GM10266 (cell line): ENCODE measurements at regions not wholly inside any gene's neighbourhood (a gene's known extent, or its start where the extent isn't known, plus 50 kb on each side); places are given as distances from the start of the nearest gene placed in this dataset.

ENCODE experiments used
- DNase-seq: peaks from one replicate; pipeline ENCODE4 v3.0.0; 2012; ENCODE audit errors: extremely low spot score
- CTCF ChIP-seq: IDR thresholded peaks from 2 replicates; pipeline ENCODE4 v1.5.1; 2012; ENCODE audit warnings: mild to moderate bottlenecking, low read depth; ENCODE audit not compliant: control insufficient read depth, insufficient read depth; ENCODE audit errors: missing control alignments

- no peak for DNase-seq
- no peak for TF ChIP-seq CTCF
Observed at GRCh38 chr10:128587689-128588088, 461.5 kb upstream of the MKI67 start.

DNA sequence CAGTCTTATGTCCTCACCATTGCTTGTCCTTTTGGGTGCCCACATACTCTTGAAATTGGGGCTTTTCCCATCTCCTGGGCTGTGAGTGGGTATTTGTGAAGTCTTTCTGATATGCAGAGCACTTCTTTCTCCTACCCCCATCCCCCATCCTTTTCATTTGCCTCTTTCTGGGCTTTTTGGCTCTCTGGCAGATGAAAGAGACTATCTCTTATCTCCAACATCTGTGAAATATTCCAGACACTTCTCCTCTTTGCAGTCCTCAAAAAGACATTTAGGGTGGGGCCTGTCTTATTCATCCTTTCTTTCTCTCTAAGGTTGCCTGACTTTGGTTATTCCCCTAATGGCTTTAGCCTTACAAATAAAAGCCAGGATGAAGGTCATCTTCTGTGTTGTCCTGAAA, 462.2 kb upstream of the MKI67 start:
- TF ChIP-seq CTCF = no peak
- no peak for DNase-seq

DNA sequence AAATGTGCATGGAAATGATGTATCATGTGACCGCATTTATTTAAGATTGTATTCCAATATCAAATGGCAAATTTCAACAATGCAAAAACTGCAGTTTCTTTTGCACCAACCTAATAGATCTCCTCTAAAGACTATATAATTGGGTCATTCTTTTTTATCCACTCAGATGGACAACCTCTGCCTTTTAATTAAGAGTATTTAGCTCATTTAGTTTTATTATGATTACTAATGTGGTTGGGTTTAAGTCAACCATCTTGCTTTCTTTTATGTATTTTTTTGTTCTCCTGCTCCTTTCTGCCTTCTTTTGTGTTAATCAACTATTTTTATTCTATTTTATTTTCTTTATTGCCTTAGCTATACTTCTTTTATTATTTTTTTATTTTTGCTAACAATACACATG, 468.5 kb upstream of the MKI67 start:
- no peak for DNase-seq
- TF ChIP-seq CTCF = no peak

GRCh38 chr10:128596906-128597305, 470.7 kb upstream of the MKI67 start:
- no peak for TF ChIP-seq CTCF
- DNase-seq = no peak

- no peak for TF ChIP-seq CTCF
- no peak for DNase-seq
Observed at GRCh38 chr10:128599030-128599429, 472.8 kb upstream of the MKI67 start.

GRCh38 chr10:128599538-128599937, 473.3 kb upstream of the MKI67 start:
- TF ChIP-seq CTCF = no peak
- no peak for DNase-seq

DNA sequence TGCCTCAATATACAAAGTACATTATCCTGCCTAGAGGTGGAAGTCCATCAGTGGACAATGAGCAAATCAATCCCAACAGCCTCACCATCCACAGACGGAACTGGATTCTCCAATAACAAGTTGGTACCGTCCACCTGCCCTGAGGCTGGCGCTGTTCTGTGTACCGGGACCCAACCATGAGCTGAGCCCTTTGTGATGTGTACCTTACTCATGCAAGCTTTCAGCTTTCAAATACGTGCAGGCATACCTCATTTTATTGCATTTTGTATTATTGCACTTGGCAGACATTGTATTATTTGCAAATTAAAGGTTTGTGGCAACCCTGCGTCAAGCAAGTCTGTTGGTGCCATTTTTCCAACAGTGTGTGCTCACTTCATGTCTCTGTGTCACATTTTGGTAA, 476.0 kb upstream of the MKI67 start:
- no peak for DNase-seq
- TF ChIP-seq CTCF = no peak
